ENCODE measurements at regions not wholly inside any gene's neighbourhood (a gene's known extent, or its start where the extent isn't known, plus 50 kb on each side); places are given as distances from the start of the nearest gene placed in this dataset.

DNA sequence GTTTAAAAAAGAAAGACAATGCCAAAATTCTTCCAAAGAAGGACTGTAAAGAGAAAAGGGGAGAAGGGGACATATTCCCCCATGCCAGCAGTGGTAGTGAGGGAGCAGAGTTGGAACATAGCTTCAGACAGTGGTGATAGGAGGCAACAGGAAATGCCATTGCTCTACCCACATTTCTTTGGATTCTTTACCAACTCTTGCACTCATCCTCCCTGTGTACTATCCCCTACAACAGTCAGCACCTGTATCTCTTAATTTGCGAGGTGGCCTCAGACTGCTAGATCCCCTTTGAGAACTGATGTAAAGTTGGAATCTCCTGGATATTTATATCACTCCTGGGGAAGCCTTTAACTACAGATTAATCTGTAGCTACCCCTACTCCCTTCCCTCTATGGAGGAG, 320.6 kb upstream of the PTGER4 start:
- intact Hi-C loops (cut with micrococcal nuclease; ENCODE audit: unreplicated experiment): no loop called here
- Histone ChIP-seq H3K4me1 (ENCODE audit: insufficient read depth, low read length, poor library complexity, severe bottlenecking) (no peaks in the 10 kb centered on the region), H3K27ac (ENCODE audit: low read depth, low read length, poor library complexity, severe bottlenecking) (no peak overlapping the region), H3K36me3 (ENCODE audit: insufficient read depth, low read length, poor library complexity, severe bottlenecking) (no peaks in the 10 kb centered on the region), H3K9me3 (ENCODE audit: low read depth, low read length, poor library complexity, severe bottlenecking) (no peaks in the 10 kb centered on the region), H3K27me3 (replicated peaks; ENCODE audit: insufficient read depth, low read depth, low read length, poor library complexity) (no peaks in the 10 kb centered on the region), H3K4me3 (ENCODE audit: low read depth, low read length, poor library complexity, severe bottlenecking) (no peak overlapping the region)
- no peak for DNase-seq (ENCODE audit: low spot score)
- TF ChIP-seq CTCF (conservative IDR thresholded peaks at IDR 0.05; ENCODE audit: low read depth, low read length) (no peak), EZH2 (IDR thresholded peaks at IDR 0.05; ENCODE audit: borderline replicate concordance, low read depth, low read length, poor library complexity, severe bottlenecking) (no peak)
- CTCF ChIA-PET: no interaction called here
- POLR2A ChIA-PET (ENCODE audit: low non-redundant PET): no interaction called here
- BruUV-seq (replicated peaks): no TSS peak

- Histone ChIP-seq H3K4me1 (ENCODE audit: insufficient read depth, low read length, poor library complexity, severe bottlenecking) (no peaks in the 10 kb centered on the region), H3K27ac (ENCODE audit: low read depth, low read length, poor library complexity, severe bottlenecking) (no peak overlapping the region), H3K36me3 (ENCODE audit: insufficient read depth, low read length, poor library complexity, severe bottlenecking) (no peaks in the 10 kb centered on the region), H3K4me3 (ENCODE audit: low read depth, low read length, poor library complexity, severe bottlenecking) (no peak overlapping the region), H3K9me3 (ENCODE audit: low read depth, low read length, poor library complexity, severe bottlenecking) (no peaks in the 10 kb centered on the region), H3K27me3 (replicated peaks; ENCODE audit: insufficient read depth, low read depth, low read length, poor library complexity) (no peaks in the 10 kb centered on the region)
- TF ChIP-seq EZH2 (IDR thresholded peaks at IDR 0.05; ENCODE audit: borderline replicate concordance, low read depth, low read length, poor library complexity, severe bottlenecking): no peak
- TF ChIP-seq CTCF (conservative IDR thresholded peaks at IDR 0.05; ENCODE audit: low read depth, low read length): no peak
- CTCF ChIA-PET: no interaction called here
- POLR2A ChIA-PET (ENCODE audit: low non-redundant PET): no interaction called here
- no peak for DNase-seq (ENCODE audit: low spot score)
- no TSS peak for BruUV-seq (replicated peaks)
- intact Hi-C loops (cut with micrococcal nuclease; ENCODE audit: unreplicated experiment): no loop called here
Observed at GRCh38 chr5:40356248-40356647, 323.5 kb upstream of the PTGER4 start.

GRCh38 chr5:40355846-40356245, 323.9 kb upstream of the PTGER4 start:
- Histone ChIP-seq H3K36me3 (ENCODE audit: insufficient read depth, low read length, poor library complexity, severe bottlenecking) (no peaks in the 10 kb centered on the region), H3K9me3 (ENCODE audit: low read depth, low read length, poor library complexity, severe bottlenecking) (no peaks in the 10 kb centered on the region), H3K4me3 (ENCODE audit: low read depth, low read length, poor library complexity, severe bottlenecking) (no peak overlapping the region), H3K27me3 (replicated peaks; ENCODE audit: insufficient read depth, low read depth, low read length, poor library complexity) (no peaks in the 10 kb centered on the region), H3K27ac (ENCODE audit: low read depth, low read length, poor library complexity, severe bottlenecking) (no peak overlapping the region), H3K4me1 (ENCODE audit: insufficient read depth, low read length, poor library complexity, severe bottlenecking) (no peaks in the 10 kb centered on the region)
- intact Hi-C loops (cut with micrococcal nuclease; ENCODE audit: unreplicated experiment): no loop called here
- POLR2A ChIA-PET (ENCODE audit: low non-redundant PET): no interaction called here
- BruUV-seq (replicated peaks): no TSS peak
- DNase-seq (ENCODE audit: low spot score): no peak
- no peak for TF ChIP-seq EZH2 (IDR thresholded peaks at IDR 0.05; ENCODE audit: borderline replicate concordance, low read depth, low read length, poor library complexity, severe bottlenecking)
- TF ChIP-seq CTCF (conservative IDR thresholded peaks at IDR 0.05; ENCODE audit: low read depth, low read length): no peak
- CTCF ChIA-PET: no interaction called here

Data from A673 (cell line).